ENCODE measurements at regions not wholly inside any gene's neighbourhood (a gene's known extent, or its start where the extent isn't known, plus 50 kb on each side); places are given as distances from the start of the nearest gene placed in this dataset.

DNA sequence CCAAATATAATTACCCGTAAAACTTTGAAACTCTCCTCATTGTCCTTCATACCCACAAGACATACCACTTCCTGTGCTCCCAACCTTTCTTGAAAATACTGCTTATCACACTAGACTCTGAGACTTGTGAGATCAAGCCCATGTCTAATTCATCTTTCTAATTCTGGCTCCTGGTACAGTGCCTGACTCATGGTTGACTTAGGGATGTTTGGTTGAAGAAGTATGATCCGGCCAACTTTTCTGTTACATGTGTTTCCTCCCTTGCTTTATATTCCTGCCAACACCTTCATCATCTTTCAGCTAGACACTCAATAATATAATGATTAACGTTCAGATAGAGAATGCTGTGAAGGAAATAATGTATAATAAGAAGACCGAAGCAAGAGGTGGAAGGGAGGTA, 58.2 kb downstream of the MEX3B start:
- DNase-seq (ENCODE audit: low read depth) = no peak

DNA sequence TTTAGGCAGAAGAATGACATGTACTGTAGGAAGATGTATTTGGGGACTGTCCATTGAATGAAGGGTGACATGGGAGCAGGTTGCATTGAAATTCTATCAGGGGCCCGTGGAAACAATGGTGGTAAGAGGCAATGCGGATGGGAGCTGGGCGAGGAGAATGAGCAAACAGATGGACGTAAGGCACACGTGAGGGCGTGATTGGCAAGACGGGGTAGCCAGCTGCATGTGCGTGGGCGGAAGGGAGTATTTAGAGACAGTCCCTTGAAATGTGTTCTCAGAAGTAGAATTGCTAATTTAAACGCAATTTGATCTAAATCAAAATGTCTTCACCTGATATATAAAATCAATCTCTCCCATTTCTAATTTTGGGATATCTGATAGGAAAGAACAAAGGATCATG, 62.3 kb downstream of the MEX3B start:
- DNase-seq (ENCODE audit: low read depth) = no peak

DNA sequence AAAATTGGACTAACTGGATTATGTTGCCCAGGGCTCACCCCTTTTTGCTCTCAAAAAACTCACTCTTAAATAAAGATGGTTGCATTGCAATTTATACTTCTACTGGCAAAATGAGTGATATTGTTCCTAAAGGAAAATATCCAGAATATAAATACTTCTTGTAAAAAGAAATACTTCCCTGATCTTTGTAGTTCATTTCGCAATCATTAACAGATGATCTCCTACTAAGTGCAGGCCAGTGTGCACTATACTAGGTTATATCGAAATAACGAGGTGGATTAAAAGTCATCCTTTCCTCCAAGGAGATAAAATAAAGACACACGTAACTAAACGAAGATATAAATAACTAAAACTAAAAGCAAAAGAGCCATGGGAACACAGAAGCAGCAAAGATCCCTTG, 63.0 kb downstream of the MEX3B start:
- no peak for DNase-seq (ENCODE audit: low read depth)

DNA sequence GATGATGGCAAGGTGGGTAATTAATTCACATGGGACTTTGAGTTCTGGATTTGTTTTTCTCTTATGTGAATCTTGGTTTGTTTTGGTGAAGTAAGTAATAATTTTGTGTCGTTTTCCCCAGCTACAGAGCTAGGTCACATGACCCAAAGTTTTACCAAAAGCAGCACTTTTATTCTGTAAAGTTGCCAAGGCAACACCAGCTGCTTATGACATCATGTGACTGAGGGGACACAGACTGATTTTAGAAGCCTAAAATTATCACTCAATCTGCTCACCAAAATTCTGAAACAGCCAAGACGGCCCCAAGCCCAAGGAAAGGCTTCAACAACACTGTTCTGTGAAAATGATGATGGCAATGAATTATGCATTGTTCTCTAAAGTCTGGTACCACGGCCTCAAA, 63.9 kb downstream of the MEX3B start:
- DNase-seq (ENCODE audit: low read depth) = no peak

DNA sequence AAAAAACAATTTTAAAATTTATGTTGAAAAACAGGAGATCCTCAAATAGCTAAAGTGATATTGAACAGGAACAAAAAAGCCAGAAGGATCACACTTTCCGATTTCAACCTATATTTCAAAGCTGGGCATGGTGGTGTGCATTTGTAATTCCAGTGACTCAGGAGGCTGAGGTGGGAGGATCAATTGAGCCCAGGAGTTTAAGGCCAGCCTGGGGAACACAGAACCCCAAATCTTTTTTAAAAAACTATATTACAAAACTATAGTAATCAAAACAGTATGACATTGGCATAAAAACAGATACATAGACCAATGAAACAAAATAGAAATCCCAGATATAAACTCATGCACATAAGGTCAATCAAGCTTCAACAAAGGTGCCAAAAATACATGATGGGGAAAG, 68.4 kb downstream of the MEX3B start:
- DNase-seq (ENCODE audit: low read depth) = no peak

DNA sequence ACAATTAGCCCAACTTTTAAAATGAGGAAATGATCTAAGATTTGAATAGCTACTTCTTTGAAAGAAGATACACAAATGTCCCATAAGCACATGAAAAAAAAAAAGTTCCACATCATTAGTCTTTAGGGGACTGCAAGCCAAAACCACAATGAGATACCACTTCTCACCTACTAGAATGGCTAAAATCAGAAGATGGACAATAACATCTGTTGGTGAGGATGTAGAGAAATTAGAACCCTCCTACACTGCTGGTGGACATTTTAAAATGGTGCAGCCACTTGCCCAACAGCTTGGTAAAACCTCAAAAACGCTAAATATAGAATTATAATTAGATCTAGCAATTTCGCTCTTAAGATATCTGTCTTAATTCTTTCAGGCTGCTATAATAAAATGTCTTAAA, 77.1 kb downstream of the MEX3B start:
- DNase-seq (ENCODE audit: low read depth) = no peak

DNA sequence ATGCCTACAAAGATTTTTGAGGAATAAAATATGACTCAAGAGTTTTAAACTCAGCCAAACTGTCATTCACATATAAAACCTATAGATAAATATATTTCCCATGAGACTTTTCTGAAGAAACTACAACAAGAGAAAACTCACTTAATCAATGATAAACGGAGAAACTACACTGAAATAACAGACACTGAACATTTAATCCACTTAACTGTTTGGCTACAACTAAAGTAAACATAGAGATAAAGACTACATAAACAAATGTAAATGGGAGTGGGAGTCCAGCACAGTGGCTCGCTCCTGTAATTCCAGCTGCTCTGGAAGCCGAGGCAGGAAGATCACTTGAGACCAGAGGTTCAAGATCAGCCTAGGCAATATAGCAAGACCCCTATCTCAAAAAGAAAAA, 79.2 kb downstream of the MEX3B start:
- DNase-seq (ENCODE audit: low read depth) = no peak

DNA sequence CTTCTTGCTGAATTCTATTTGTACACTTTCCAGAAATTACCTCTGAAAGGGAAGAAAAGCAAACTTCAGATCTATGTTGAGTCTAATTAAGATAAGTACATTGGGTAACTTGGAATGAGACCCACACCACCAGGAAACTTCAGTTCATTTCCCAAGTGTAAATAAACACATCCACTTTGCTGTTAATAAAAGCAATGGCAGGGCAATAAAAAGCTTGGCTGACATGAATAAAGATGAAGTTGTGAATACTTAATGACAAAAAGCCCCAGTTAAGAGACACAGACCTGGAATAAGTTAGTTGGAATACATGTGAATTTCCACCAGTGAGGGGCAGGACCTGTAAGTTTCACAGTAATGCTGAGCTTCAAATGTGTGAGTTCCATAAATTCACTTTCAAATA, 83.3 kb downstream of the MEX3B start:
- no peak for DNase-seq (ENCODE audit: low read depth)

DNA sequence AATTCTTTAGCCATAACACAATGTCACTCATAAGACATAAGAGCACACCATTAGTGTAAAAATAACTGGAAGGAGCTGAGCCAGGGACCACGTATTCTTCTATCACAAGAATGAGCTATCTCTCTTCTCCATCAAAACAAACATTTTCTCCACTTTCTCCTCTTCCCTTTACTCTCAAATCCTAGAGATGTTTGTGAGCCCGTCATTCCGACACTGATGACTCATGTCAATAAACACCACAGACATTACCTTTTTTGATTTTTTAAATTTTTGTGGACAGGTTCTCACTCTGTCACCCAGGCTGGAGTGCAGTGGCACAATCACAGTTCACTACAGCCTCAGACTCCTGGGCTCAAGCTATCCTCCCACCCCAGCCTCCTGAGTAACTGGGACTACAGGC, 86.6 kb downstream of the MEX3B start:
- DNase-seq (ENCODE audit: low read depth) = no peak

DNA sequence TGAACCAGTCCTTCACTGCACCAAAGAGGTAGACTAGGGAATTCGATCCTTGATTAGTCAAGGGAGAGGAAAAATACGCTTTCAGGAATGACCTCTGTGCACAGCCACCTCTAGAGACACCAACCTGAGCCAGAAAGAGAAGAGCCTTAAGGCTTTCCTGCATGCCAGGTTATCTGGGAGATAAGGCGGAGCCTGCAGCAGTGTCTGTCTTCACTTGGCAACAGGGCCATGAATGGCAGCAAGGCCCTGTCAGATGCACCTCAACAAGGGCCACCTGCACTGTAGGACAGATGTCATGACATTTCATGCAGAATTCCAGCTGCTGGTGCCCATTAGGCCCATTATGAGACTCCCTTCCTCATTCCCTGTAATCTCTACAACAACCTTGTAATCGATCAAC, 88.1 kb downstream of the MEX3B start:
- no peak for DNase-seq (ENCODE audit: low read depth)

DNA sequence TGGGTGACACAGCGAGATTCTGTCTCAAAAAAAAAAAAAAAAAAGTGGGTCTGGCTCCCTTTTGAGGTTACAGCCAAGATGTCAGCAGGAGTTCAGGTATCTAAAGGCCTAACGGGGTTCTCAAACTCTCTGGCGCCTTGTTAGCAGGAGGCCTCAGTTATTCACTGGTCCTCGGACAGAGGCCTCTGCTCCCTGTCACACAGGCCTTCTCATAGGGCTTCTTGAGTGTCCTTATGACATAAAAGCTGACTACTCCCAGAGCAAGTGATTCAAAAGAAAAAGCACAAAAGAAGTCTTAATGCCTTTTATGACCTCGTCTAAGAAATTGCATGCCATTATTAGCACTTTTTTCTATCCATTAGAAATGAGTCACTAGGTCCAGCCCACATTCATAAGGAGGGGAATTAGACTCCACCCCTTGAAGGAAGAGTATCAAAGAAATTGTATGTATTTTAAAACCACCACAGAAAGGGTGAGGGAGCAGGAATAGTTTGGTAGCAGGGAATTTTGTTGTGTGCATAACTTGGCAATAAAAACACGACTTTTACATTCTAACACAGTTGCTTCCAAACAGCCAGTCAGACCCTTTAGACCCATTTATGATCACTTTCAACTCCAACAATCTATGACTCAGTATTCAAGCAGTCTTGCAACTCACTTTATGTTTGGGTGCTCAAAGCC, 90.3 kb downstream of the MEX3B start:
- DNase-seq (ENCODE audit: low read depth) = peak; percentile 50

DNA sequence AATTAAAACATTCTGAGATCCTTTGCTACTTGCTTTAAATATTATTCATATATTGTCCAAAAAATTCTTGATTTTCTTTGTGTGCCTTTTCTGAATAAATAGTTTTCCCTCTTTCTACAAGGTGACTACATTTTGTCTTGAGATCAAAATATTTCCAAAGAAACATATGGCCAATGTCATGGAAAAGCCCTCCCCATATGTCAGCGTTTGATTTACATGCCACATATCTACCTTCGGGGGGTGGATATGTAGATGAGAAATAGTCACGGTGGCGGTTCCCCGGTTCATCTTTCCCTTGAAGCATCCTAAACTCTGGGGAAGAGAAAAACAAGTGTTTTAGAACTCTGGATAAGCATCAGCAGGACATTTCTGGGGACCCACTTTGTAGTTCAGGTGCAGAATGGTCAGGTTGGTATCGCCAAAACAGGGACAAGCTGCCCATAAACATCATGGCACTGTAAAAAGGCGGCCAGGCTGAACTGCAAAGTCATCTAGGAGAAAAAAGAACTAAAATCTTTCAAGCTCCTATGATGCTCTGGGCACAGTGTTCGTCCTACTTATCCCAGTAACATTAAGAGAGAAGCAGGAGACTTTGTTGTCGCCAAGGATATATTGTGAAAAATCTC, 91.5 kb downstream of the MEX3B start:
- no peak for DNase-seq (ENCODE audit: low read depth)

DNA sequence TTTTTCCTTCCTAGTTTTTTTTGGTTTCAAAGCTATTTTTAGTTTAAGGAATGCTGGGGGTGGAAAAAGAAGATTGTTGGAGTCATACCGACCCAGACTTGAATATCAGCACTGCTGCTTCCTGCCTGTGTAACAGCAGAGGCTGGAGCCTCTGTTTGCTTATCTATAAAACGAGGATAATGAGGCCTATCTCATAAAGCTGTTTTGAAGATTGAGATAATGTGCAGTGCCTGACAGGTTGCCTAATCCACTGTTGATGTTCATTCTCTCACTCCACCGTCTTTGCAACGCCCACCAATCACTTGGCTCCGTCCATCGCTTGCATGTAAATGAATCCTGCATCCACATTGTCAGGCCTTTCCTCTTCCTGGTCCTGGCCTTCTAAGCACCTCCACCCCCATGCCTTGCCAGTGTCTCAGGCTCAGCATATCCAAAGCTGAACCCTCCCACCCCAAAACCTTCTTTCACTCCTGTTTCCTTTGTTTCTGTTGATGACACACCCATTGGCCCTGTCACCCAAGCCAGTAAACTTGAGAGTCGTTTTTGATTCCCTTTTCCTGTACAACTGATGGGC, 94.9 kb downstream of the MEX3B start:
- DNase-seq (ENCODE audit: low read depth) = no peak

DNA sequence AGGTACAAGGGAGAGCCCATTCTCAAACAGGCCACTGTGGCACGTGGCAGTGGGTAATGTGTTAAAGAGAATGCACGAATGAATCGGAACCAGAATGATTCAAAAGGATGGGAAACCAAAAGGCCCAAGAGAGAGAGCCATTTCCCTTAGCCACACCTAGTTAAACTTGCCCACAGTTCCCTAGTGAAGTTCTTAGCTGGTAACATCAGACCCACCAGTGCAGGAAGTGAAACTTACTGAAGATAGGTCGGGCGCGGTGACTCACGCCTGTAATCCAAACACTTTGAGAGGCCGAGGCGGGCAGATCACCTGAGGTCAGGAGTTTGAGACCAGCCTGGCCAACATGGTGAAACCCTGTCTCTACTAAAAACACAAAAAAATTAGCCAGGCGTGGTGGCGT, 97.1 kb downstream of the MEX3B start:
- no peak for DNase-seq (ENCODE audit: low read depth)

DNA sequence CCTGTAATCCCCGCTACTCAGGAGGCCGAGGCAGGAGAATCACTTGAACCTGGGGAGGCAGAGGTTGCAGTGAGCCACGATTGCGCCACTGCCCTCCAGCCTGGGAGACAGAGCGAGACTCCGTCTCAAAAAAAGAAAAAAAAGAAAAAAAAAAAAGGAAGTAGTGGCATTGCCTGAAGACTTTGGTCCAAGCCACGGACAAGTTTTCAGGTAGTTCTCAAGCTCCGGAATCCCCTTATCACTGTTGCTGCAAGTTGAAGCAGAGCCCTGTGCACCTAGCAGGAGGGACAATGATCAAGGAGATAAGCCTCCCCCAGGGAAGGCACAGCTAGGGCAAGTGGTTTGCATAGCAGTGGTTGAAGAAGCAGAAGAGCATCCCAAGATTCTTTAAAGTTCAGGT, 97.6 kb downstream of the MEX3B start:
- no peak for DNase-seq (ENCODE audit: low read depth)

DNA sequence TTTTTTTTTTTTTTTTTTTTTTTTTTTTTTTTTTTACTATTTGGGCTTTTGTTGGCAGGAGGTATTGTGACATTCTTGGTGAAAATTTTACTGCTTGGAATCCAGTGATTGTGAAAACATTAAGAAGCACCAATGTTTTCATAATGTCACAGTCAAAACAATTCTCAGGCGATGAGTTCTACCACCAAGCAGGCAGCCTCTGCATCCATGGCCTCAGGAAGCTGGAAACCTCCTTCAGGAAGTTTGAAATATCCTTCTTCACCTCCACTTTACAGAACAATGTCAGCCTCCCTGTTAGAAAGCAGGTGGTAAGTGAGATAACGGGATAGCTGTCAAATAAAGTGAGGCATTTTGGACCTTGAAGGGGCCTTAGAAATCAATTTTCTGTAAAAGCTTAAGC, 98.3 kb downstream of the MEX3B start:
- peak; percentile 73 for DNase-seq (ENCODE audit: low read depth)

DNA sequence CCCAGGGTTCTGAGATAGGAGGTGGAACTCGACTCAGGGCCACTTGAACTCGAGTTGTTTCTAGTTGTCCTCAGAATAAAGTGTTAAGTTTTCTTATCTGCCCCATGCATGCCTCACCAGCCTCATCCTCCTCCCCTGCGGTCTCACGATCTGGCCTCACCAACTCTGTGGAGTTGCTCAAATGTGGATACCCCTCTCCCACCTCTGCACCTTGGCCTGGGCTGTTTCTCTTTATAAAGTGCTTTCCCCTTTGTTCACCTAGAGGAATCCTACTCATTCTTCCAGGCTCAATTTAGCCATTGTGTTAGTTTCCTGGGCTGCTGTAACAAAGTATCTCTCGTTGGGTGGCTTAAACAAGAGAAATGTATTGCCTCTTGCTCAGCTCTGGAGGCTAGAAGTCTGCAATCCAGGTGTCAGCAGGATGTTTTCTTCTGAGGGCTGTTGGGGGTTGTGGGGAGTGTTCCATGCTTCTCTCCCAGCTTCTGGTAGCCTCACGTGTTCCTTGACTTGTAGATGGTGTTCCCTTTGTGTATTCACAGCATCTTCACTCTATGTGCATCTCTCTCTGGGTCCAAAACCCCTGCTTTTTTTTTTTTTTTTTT, 100.7 kb downstream of the MEX3B start:
- no peak for DNase-seq (ENCODE audit: low read depth)

DNA sequence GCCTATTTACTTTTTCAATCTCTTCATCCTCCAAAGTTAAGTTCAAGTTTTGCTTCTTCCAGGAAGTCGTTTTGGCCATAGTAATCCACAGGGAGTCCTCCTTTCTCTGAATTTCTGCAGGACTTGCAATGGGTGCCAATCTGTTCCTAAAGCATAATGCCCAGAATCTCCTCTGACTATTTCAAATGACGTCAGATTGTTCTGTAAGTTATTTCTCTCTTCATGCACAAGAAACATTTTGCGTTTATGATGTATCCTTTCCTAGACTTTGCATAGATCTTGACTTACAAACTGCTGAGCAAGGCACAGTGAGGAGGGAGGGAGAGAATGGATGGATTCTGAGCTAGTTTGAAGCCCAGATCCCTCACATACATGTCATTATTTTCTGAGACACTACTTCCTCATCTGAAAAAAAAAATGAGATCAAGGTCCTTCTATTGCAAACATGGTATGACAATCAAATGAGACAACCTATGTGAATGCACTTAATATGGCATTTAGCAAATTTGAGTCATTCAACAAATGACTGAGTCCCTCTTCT, 103.1 kb downstream of the MEX3B start:
- no peak for DNase-seq (ENCODE audit: low read depth)

DNA sequence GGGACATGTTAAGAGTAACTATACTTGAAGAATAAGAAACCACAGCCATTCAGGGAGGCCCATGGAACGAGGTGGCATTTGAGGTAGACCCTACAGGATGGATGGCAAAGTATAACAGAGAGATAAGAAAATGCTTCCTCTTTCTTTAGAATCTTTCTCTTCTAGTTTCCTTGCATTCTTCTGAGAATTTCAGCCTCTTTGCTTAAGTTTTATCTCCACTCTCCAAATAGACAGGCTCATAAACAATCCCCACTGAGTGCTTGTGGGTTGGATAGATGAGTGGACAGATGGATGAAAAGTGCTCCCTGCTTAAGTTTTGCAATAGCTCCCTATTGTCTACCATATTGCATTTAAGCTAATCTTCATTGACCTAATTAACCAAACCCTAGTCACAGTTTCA, 103.7 kb downstream of the MEX3B start:
- DNase-seq (ENCODE audit: low read depth) = no peak

DNA sequence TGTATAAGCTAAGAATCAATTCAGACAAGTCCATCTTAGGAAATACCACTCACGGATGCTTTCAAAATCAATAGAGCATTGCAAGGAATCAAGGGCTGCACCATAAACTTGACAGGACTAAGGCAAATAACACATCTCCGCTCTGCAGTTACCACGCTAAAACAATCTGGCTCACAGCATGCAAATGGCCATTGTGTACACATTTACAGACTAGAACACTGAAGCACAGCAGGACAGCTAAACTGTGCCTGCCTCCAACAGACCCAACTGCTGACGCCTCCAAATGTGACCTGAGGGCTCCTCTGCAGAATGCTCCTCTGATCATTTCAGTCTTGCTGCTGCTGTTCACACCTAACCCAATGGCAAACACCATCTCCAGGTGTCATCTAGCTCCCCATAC, 104.3 kb downstream of the MEX3B start:
- no peak for DNase-seq (ENCODE audit: low read depth)

DNA sequence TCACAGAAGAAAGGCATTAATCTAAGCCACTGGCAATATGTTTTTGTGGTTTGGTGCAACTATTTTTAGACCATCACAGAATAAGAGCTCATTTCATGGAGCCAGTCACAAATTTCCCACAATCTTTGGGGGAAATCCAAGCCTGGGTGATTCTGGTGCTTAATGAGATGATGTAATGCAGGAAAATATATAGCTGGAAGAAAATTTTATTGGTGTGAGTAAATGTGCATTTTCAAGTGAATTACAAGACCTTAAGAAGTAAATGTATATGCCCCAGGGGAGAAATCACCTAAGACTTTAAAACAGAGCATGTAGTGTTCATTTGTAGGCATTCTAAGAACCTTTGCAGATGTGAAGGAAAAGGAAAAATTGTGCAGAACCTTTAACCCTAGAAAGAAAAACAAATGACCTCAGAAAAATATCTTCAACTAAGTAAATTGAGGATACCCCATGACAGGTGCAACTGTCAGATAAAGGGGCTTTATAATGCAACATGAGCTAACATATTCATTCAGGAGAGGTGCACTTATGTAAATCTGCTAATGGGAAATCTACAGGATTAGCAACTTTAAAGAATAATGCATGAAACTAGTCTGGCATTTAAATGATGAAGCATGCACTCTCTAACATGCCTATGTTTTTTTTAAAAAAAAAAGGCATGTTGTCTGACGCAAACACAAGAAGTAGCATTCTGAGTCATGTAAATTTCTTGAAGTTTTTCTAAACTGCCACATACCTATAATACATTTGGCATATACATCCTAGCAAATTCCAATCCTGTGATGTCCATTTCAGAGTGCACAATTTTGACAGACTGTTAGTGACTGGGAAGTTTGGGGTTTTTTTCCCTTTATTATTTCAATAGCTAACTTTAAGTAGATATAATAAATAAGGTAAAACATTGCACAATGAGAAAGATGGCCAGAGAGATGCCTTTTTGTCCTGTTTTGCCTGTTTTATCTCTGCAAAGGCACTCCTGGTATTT, 105.1 kb downstream of the MEX3B start:
- DNase-seq (ENCODE audit: low read depth) = peak; percentile 83

All from HS-27A (cell line).